ENCODE measurements at regions not wholly inside any gene's neighbourhood (a gene's known extent, or its start where the extent isn't known, plus 50 kb on each side); places are given as distances from the start of the nearest gene placed in this dataset.

GRCh38 chr5:96340357-96340756 is 92.7 kb downstream of the PCSK1 start:
- DNase-seq = no peak

GRCh38 chr5:96339862-96340261 is 93.2 kb downstream of the PCSK1 start:
- DNase-seq = no peak

GRCh38 chr5:96338624-96339415 is 94.2 kb downstream of the PCSK1 start:
- DNase-seq = no peak

GRCh38 chr5:96338091-96338490 is 95.0 kb downstream of the PCSK1 start:
- DNase-seq = no peak

- no peak for DNase-seq
Observed at GRCh38 chr5:96337048-96337781, 95.8 kb downstream of the PCSK1 start.

GRCh38 chr5:96336351-96336985 is 96.6 kb downstream of the PCSK1 start:
- DNase-seq = peak; percentile 28

GRCh38 chr5:96335873-96336272 is 97.2 kb downstream of the PCSK1 start:
- DNase-seq = no peak

GRCh38 chr5:96333391-96333790 is 99.7 kb downstream of the PCSK1 start:
- no peak for DNase-seq

- no peak for DNase-seq
Observed at GRCh38 chr5:96332535-96333366, 100.3 kb downstream of the PCSK1 start.

GRCh38 chr5:96331681-96332361 is 101.2 kb downstream of the PCSK1 start:
- DNase-seq = no peak

GRCh38 chr5:96331210-96331609 is 101.8 kb downstream of the PCSK1 start:
- DNase-seq = no peak

GRCh38 chr5:96330530-96331140 is 102.4 kb downstream of the PCSK1 start:
- DNase-seq = no peak

GRCh38 chr5:96329886-96330529 is 103.0 kb downstream of the PCSK1 start:
- DNase-seq = no peak

- no peak for DNase-seq
Observed at GRCh38 chr5:96329289-96329688, 103.8 kb downstream of the PCSK1 start.

- DNase-seq = no peak
Observed at GRCh38 chr5:96327722-96328121, 105.3 kb downstream of the PCSK1 start.

- no peak for DNase-seq
Observed at GRCh38 chr5:96326902-96327301, 106.1 kb downstream of the PCSK1 start.

GRCh38 chr5:96324708-96325107 is 108.3 kb downstream of the PCSK1 start:
- DNase-seq = no peak

GRCh38 chr5:96322865-96323264 is 110.2 kb downstream of the PCSK1 start:
- DNase-seq = no peak

- DNase-seq = no peak
Observed at GRCh38 chr5:96322217-96322616, 110.8 kb downstream of the PCSK1 start.

- no peak for DNase-seq
Observed at GRCh38 chr5:96321345-96321744, 111.7 kb downstream of the PCSK1 start.

GRCh38 chr5:96320797-96321196 is 112.3 kb downstream of the PCSK1 start:
- DNase-seq = no peak

Measured in DMS79 (cell line).